Fibroblast of villous mesenchyme (primary cell): ENCODE measurements at regions not wholly inside any gene's neighbourhood (a gene's known extent, or its start where the extent isn't known, plus 50 kb on each side); places are given as distances from the start of the nearest gene placed in this dataset.

Experiments
- DNase-seq: peaks from one replicate; pipeline ENCODE4 v3.0.0-alpha.2; 2010; ENCODE audit warnings: low read depth
- H3K4me3 ChIP-seq: 2 replicates; pipeline ENCODE4 v1.5.1; 2011; ENCODE audit warnings: low read depth, mild to moderate bottlenecking, low read length
- TF ChIP-seq, protein P1 (sequence below): IDR thresholded peaks from 2 replicates; pipeline ENCODE4 v1.5.1; 2012; ENCODE audit warnings: low read depth, mild to moderate bottlenecking, low read length; ENCODE audit not compliant: insufficient read depth

DNA sequence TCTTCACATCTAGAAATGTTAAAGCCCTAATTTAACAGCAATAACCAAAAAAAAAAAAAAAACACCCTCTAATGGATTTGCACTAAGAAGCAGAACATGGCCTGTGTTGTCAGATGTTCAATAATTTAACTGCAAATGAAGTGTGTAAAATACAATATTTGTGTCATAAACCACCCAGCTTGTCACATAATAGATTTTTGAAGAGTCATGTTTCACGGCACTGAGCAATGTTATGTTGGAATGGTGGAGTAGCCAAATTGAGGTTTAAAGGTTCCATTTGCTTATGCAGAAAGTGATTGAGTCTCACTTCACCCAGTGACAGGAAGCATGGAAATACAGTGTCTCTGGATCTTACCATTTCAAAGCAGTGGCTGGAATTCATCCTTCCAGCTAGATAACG is 173.2 kb upstream of the XYLT1 start:
- no peak for DNase-seq
- TF ChIP-seq, protein P1, sequence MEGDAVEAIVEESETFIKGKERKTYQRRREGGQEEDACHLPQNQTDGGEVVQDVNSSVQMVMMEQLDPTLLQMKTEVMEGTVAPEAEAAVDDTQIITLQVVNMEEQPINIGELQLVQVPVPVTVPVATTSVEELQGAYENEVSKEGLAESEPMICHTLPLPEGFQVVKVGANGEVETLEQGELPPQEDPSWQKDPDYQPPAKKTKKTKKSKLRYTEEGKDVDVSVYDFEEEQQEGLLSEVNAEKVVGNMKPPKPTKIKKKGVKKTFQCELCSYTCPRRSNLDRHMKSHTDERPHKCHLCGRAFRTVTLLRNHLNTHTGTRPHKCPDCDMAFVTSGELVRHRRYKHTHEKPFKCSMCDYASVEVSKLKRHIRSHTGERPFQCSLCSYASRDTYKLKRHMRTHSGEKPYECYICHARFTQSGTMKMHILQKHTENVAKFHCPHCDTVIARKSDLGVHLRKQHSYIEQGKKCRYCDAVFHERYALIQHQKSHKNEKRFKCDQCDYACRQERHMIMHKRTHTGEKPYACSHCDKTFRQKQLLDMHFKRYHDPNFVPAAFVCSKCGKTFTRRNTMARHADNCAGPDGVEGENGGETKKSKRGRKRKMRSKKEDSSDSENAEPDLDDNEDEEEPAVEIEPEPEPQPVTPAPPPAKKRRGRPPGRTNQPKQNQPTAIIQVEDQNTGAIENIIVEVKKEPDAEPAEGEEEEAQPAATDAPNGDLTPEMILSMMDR, result no peak

DNA sequence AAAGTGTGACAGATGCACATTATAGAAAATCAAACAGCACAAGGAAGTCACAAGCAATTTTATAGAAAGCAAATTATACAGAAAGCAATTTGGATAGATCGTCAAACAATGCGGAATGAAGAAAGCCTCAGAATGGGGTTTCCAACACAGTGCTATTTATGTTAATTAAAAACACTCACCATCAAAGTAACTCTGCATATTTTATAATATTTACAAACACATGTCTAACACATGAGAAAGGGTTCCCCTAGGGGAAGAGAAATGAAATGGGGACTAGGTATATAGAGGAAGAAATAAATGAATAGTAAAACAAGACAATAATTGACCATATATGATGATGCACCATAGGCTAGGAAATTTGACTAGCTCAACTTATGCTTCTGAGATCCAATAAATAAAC is 171.2 kb upstream of the XYLT1 start:
- no peak for DNase-seq
- TF ChIP-seq, protein P1, result no peak

More for the DNA sequence above, 173.2 kb upstream of the XYLT1 start:
- no peak overlapping the region for H3K4me3 ChIP-seq

DNA sequence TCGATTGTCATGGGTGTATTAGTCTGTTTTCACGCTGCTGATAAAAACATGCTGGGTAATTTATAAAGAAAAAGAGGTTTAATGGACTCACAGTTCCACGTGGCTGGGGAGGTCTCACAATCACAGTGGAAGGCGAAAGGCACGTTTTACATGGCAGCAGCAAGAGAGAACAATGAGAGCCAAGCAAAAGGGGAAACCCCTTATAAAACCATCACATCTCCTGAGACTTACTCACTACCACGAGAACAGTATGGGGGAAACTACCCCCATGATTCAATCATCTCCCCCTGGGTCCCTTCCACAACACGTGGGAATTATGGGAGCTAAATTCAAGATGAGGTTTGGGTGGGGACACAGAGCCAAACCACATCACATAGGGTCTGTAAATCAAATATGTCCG is 167.4 kb upstream of the XYLT1 start:
- TF ChIP-seq, protein P1, result no peak
- no peak for DNase-seq
- no peak overlapping the region for H3K4me3 ChIP-seq

More for the DNA sequence above, 171.2 kb upstream of the XYLT1 start:
- H3K4me3 ChIP-seq, result no peak overlapping the region

DNA sequence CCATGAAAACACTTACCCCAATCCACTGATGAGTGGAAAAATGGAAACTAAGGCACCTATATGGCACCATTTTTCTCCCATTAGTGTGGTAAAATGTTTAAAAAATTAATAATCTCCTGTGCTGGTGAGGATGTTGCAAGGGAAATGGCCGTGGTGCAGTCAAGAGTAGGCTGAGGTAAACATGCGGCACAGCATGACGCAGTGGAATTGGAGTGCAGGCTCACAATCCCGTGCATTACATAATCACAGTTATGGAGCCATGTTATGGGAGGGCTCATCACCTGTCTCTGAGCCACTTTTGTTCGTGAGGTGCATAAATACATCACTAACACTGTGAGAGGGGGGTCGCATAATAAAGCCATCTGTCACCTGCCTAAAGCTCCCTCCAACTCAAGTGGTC is 164.4 kb upstream of the XYLT1 start:
- TF ChIP-seq, protein P1, result no peak
- no peak overlapping the region for H3K4me3 ChIP-seq
- no peak for DNase-seq

DNA sequence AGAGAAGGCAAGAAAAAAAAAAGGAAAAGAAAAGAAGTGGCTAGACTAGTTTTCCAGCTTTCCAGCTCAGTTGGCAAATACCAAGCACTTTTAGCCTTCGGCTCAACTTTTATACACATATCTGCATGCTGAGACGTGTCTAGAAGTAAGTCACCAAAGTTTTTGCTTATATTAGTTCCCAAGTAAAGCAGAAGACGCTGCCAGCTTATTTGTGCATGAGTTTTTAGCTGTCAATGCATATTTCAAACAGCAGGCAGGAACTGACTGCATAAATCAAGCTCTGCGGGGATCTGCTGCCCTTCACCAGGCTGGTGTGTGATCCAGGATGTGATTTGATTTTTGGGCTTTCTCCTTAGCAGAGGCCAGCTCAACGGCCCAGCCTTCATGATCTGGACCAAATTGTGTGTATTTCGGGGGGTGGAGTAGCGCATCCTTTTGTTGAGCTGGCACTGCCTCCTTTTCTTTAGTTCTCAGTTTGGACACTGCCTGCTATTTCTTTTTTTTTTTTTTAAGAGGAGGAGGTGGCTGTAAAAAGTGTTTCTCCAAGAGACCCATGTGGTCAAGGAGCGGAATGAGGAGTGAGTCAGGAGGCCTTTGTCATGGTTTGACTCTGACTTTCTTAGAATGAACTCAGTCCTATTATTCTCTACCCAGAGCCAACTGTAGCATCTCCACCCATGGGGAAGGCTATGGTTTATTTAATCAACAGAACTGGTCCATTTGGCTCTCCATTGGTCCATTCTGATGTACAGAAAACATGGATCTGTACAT is 162.6 kb upstream of the XYLT1 start:
- no peak overlapping the region for H3K4me3 ChIP-seq
- DNase-seq, result no peak
- TF ChIP-seq, protein P1, result no peak

DNA sequence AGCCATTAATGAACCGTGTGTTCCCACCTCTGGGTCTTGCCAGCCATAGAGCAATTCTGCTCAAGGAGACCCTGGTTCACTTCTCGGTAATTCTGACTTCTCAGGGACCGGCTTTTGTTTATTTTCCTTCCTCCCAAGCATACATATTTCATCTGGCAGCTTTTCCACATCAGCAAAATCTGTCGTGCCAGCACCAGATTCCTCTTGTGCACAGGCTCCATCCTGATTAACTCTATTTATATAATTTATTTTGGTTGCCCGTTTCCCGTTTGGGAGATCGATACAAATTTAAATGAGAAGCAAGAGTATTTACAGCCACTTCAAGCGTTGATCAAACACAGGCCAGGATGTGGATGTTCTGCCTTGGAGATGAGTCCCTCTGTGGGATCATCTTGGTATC is 161.9 kb upstream of the XYLT1 start:
- DNase-seq, result no peak
- TF ChIP-seq, protein P1, result no peak
- H3K4me3 ChIP-seq, result no peak overlapping the region

DNA sequence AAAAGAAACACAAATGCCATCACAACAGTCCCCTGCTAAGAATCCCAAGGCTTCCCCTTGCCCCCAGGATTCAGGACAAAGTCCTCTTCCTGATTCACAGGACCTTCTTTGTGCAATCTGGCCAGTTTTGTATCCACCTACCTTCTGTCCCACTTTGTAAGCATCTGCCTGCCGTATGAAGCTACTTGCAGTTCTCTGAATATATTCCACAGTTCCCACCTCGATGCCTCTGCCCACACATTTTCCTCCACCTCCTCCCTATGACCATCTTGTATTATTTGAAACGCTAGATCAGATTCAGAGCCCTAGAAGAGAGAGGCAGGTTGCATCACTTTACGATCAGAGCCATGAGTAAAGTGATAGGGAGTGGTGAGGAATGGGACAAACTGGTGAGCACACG is 159.2 kb upstream of the XYLT1 start:
- TF ChIP-seq, protein P1, result no peak
- no peak for DNase-seq
- H3K4me3 ChIP-seq, result no peak overlapping the region
